Central memory CD8-positive, alpha-beta T cell (primary cell): ENCODE measurements at regions not wholly inside any gene's neighbourhood (a gene's known extent, or its start where the extent isn't known, plus 50 kb on each side); places are given as distances from the start of the nearest gene placed in this dataset.

Source experiments
- ATAC-seq: fragments of 150-1000 bp; cut with Tn5 transposase; replicated peaks from 2 replicates; pipeline ENCODE4 v1.10.0; 2022; ENCODE audit warnings: mild to moderate bottlenecking, moderate FRiP score, moderate number of reproducible peaks; ENCODE audit not compliant: poor library complexity, severe bottlenecking; ENCODE audit errors: extremely low read depth
- DNase-seq, 2 donors: peaks; one replicate each; pipeline ENCODE4 v3.0.0; 2021; ENCODE audit warnings: low spot score in 2 of 2
- H3K27ac Mint-ChIP-seq: one replicate; pipeline ENCODE4 v1.8.0; 2022; ENCODE audit warnings: low read depth, mild to moderate bottlenecking, moderate library complexity, mixed read lengths
- H3K27me3 Mint-ChIP-seq: one replicate; pipeline ENCODE4 v1.8.0; 2022; ENCODE audit warnings: mixed read lengths
- H3K36me3 Mint-ChIP-seq: one replicate; pipeline ENCODE4 v1.8.0; 2022; ENCODE audit warnings: mild to moderate bottlenecking, moderate library complexity, mixed read lengths; ENCODE audit not compliant: insufficient read depth
- H3K4me1 Mint-ChIP-seq: one replicate; pipeline ENCODE4 v1.8.0; 2022; ENCODE audit warnings: mixed read lengths
- H3K4me3 Mint-ChIP-seq: one replicate; pipeline ENCODE4 v1.8.0; 2022; ENCODE audit warnings: mild to moderate bottlenecking, moderate library complexity, mixed read lengths
- H3K9me3 Mint-ChIP-seq: one replicate; pipeline ENCODE4 v1.8.0; 2022; ENCODE audit warnings: mixed read lengths

DNA sequence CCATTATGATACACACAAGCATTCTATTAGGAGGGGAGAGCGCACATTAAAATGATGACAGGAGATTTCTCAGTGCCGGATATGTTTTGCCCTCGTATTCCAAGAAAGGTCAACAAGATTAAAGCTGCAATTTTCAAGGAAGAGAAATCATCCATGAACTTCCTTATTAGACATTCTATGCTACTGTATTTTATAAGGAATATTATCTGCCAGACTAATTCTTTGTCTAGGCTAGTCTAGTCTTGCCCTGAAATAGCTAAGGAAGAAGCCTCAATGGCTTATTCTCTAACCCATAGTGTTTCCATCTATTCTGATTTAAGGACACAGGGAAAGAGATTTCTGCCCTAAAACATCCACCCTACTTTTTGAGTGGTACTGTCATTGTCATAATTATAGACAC lies 315.4 kb downstream of the ADGRG6 start:
- DNase-seq (no peak), ATAC-seq (no peak)
- Mint-ChIP-seq H3K9me3 (no peaks in the 10 kb centered on the region), H3K27ac (no peak overlapping the region), H3K4me3 (no peak overlapping the region), H3K4me1 (no peaks in the 10 kb centered on the region), H3K27me3 (peaks cover 13% of the 10 kb centered on the region), H3K36me3 (no peaks in the 10 kb centered on the region)

DNA sequence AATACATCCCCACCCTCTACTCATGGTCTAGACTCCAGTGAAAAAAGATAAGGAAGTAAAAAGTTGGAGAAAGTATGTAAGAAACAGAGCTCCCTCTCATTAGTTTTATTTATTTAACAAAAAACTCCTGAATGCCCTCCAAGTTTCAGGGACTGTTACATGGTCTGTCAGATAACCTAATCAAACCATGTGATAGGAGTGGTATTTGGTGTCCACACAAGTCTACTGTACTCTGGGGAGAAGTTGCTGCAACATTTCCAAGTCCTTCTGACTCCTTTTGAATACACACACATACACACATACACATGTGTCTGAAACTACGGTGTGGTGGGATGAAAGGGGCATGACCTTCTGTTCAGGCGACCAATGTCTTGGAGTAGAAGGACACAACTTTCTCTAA lies 320.0 kb downstream of the ADGRG6 start:
- no peak for DNase-seq
- Mint-ChIP-seq H3K9me3 (no peaks in the 10 kb centered on the region), H3K27me3 (no peaks in the 10 kb centered on the region), H3K4me1 (peaks cover under 1% of the 10 kb centered on the region), H3K36me3 (no peaks in the 10 kb centered on the region), H3K27ac (no peak overlapping the region), H3K4me3 (no peak overlapping the region)
- ATAC-seq = no peak

DNA sequence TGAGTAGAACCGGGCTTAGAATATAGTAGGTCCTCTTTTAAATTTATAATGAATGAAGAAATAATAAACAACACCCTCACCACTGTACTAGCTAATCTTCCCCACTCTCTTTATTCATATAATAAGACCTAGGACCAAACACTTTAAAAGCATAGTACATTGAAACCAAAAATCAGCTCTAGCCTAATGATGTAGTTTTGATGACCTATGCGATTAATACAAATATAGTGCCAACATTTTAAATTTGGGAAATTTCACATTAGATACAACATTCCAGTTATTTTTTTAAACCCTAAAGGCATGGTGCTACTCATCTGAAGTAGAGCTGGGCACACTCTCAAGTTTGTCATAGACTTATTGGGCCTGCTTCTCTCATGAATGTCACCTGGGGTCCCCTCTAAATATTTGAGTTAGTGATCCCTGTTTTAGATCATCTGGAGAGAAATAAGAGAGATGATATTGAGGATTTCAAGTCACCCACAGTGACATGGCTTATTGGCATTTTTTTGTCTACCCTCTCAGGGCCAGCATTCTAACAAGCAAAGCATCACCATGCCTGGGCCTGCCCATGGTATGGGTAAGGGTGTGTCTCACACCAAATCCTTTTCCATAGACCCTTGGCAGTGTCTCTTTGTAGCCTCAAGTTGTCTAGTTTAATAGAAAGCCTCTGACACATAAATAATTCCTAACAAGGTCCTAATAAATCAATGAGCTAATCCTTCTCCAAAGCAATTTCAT lies 319.8 kb downstream of the HIVEP2 start:
- Mint-ChIP-seq H3K27ac (no peak overlapping the region), H3K9me3 (no peaks in the 10 kb centered on the region), H3K27me3 (no peaks in the 10 kb centered on the region), H3K4me3 (no peak overlapping the region), H3K4me1 (peaks cover 10% of the 10 kb centered on the region), H3K36me3 (no peaks in the 10 kb centered on the region)
- ATAC-seq (no peak), DNase-seq (no peak)

DNA sequence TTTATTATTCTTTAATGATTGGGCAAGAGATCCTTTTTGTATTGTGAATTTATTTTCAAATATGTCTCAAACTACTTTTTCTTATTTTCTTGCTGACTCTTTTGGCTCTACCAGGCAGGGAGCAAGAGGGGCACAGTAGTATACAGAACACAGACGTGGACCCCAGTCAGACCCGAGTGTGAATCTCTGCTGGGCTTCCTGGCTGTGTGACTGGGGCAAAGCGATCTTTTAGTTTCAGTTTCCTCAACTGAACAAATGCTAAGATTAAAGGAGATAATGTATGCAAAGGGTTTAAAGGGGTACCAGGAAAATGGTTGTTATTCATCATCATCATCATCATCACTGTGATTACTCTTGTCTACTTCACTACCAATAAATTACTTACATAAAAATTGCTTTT lies 317.5 kb downstream of the HIVEP2 start:
- Mint-ChIP-seq H3K27me3 (no peaks in the 10 kb centered on the region), H3K4me3 (peak overlapping the region; percentile 69), H3K9me3 (no peaks in the 10 kb centered on the region), H3K4me1 (peaks cover 16% of the 10 kb centered on the region), H3K27ac (peak overlapping the region; percentile 80), H3K36me3 (no peaks in the 10 kb centered on the region)
- ATAC-seq (no peak), DNase-seq (no peak)

DNA sequence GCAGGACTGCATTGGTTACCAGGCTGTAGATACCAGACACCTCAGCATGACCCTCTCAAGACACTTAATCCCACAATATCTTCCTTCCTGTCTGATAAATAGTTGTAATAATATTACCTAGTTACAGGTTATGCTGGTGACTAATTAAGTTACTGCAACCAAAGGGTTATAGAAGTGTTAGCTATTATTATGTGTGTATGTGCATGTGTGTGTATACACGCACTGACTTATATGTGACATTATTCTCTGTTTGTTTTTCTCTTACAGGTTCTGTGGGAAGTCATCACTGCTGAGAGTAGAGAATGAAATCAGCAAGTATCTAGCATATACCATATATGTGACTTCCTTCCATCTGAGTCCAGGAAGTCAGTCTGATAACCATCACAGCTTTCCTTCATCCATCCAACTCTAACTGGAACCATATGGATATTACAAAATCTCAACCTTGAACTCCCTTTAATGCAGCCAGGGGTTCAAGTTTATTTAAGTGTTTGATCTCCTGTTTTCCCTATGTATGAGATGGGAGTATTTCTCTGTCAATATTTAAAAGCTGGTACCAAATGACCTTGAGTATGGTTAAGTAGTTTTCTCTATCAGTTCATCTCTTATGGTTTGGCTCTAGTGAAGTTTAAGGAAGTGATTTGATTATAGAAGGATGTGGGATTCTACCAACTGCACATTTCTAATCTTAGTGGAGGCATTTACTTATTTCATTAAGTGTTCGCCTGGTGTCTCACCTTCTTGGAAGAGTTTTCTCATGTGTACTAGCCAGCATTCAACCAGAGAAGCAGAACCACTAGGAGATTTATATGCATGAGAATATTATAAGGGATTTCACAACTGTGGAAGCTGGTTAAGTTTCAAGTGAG lies 313.2 kb downstream of the HIVEP2 start:
- Mint-ChIP-seq H3K27me3 (no peaks in the 10 kb centered on the region), H3K9me3 (no peaks in the 10 kb centered on the region), H3K36me3 (no peaks in the 10 kb centered on the region), H3K4me3 (no peak overlapping the region), H3K4me1 (peaks cover 16% of the 10 kb centered on the region), H3K27ac (no peak overlapping the region)
- DNase-seq (no peak), ATAC-seq (no peak)

DNA sequence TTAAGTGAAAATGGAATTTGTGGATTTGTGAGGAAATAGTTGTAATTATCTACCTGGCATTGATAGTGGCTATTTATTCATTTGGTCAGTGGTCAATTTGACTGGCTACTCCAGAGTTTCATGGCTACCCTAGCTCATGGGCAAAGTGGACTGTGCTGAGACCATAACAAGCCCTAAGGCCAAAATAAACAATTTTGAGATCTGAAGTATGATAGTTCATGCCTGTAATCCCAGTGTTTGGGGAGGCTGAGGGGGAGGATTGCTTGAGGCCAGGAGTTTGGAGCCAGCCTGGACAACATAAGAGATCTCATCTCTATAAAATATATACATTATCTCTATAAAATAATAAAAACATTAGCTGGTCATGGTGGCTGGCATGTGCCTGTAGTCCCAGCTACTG lies 311.7 kb downstream of the HIVEP2 start:
- DNase-seq = no peak
- no peak overlapping the region for H3K27ac Mint-ChIP-seq
- peaks cover 6% of the 10 kb centered on the region for H3K4me1 Mint-ChIP-seq
- no peak for ATAC-seq
- H3K36me3 Mint-ChIP-seq = no peaks in the 10 kb centered on the region
- peaks cover 6% of the 10 kb centered on the region for H3K27me3 Mint-ChIP-seq
- H3K4me3 Mint-ChIP-seq = no peak overlapping the region
- H3K9me3 Mint-ChIP-seq = no peaks in the 10 kb centered on the region

DNA sequence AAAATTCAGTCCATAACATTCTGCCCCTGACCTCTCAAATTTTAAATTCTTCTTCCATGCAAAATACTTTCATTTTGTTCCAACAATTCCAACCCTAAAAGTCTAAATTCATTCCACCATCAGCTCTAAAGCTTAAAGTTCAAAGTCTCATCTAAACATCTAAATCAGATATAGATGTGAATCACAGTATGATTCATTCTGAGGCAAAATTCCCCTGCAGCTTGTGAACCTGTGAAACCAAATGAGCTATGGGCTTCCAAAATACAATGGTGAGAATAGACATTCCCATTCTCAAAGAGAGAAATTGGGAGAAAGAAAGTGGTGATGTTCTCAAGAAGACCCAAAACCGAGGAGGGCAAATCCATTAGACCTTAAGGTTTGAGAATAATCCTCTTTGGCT lies 309.8 kb downstream of the HIVEP2 start:
- Mint-ChIP-seq H3K9me3 (no peaks in the 10 kb centered on the region), H3K4me1 (peaks cover 6% of the 10 kb centered on the region), H3K27ac (no peak overlapping the region), H3K27me3 (peaks cover 20% of the 10 kb centered on the region), H3K36me3 (no peaks in the 10 kb centered on the region), H3K4me3 (no peak overlapping the region)
- DNase-seq (no peak), ATAC-seq (no peak)

DNA sequence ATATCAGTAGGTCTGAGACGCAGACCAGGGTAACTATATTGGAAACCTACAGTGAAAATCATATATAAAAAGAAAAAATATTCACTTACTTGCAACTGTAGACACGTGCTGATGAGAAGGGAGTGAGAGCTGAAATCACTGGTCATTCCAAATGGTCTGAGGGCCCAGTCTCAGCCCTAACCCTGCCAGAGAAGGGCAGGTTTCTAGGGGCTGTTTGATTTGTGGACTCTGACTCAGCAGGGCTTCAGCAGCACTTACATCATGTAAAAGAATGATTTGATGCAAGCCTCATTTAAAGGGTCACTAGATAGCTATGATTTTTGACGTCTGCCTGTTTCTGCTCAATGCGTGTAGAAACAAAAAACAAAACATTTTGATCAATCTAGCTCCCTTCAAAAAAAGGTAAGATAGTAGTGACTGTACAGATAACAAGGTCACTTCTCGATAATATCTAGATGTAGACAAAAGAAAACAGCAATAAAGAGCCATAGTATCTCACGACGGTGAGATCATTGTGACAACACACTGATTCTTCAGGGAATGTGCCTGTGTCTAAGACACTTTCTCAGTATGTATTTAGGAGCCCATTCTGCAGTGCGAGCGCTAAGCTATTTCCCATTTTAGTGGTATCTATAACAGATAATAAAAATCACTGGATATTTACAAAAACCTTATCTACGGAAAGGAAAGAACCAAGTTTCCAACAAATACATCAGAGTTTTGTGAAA lies 307.2 kb downstream of the HIVEP2 start:
- Mint-ChIP-seq H3K9me3 (no peaks in the 10 kb centered on the region), H3K4me1 (no peaks in the 10 kb centered on the region), H3K36me3 (no peaks in the 10 kb centered on the region), H3K27me3 (peaks cover 20% of the 10 kb centered on the region), H3K4me3 (no peak overlapping the region), H3K27ac (no peak overlapping the region)
- no peak for DNase-seq
- ATAC-seq = no peak

DNA sequence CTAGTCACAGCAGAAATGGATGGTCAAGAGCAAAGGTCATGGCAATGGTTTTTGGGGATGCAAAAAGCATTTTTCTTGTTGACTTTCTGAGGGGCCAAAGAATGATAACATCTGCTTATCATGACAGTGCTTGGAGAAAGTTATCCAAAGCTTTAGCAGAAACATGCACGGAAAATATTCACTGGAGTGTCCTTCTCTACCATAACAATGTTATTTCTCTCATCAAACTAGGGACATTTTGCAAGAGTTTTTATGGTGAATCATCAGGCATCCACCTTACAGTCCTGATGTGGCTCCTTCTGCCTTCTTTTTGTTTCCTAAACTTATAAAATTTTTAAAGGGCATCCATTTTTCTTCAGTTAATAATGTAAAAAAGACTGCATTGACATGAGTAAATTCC lies 302.3 kb downstream of the HIVEP2 start:
- H3K9me3 Mint-ChIP-seq = no peaks in the 10 kb centered on the region
- H3K27me3 Mint-ChIP-seq = peaks cover 57% of the 10 kb centered on the region
- no peaks in the 10 kb centered on the region for H3K36me3 Mint-ChIP-seq
- no peak overlapping the region for H3K27ac Mint-ChIP-seq
- no peak for ATAC-seq
- no peak overlapping the region for H3K4me3 Mint-ChIP-seq
- no peak for DNase-seq
- no peaks in the 10 kb centered on the region for H3K4me1 Mint-ChIP-seq

DNA sequence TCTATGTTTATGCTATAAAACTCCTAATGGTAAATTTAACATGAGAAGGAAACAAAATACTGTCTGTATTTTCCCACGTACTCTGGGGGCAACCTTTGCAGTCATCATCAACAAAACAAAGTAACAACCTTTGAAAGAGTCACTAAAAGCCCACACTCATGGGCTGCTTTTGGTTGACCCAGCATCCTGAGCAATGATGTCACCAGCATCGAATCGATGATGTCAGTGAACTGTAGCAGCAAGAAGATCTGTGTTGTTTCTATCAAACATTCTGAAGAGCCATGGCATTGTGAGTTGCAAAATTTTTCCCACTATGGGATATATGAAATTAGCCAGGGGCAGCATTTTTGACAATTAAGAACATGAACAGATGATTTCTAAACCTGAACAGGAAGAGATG lies 300.1 kb downstream of the HIVEP2 start:
- no peak overlapping the region for H3K27ac Mint-ChIP-seq
- no peaks in the 10 kb centered on the region for H3K36me3 Mint-ChIP-seq
- ATAC-seq = no peak
- H3K27me3 Mint-ChIP-seq = peaks cover 53% of the 10 kb centered on the region
- no peaks in the 10 kb centered on the region for H3K4me1 Mint-ChIP-seq
- no peak overlapping the region for H3K4me3 Mint-ChIP-seq
- no peaks in the 10 kb centered on the region for H3K9me3 Mint-ChIP-seq
- no peak for DNase-seq

DNA sequence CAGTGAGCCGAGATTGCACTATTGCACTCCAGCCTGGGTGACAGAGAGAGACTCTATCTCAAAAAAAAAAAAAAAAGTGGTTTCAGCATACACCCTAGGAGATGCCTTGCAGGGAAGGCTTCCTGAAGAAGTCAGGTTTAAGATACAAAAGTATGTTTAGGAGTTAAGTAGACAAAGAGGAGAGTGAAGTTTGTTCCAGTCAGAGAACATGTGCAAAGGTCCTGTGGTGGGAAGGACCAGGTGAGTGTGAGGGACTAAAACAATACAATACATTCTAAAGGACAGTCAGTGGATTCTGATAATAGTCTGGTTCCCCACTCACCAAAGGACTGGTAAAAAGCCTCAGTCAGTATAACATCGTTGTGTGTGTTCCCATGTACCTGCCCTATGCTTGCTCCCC lies 299.3 kb downstream of the HIVEP2 start:
- H3K27ac Mint-ChIP-seq = no peak overlapping the region
- ATAC-seq = no peak
- H3K4me3 Mint-ChIP-seq = no peak overlapping the region
- no peak for DNase-seq
- peaks cover 56% of the 10 kb centered on the region for H3K27me3 Mint-ChIP-seq
- H3K36me3 Mint-ChIP-seq = no peaks in the 10 kb centered on the region
- no peaks in the 10 kb centered on the region for H3K9me3 Mint-ChIP-seq
- no peaks in the 10 kb centered on the region for H3K4me1 Mint-ChIP-seq

DNA sequence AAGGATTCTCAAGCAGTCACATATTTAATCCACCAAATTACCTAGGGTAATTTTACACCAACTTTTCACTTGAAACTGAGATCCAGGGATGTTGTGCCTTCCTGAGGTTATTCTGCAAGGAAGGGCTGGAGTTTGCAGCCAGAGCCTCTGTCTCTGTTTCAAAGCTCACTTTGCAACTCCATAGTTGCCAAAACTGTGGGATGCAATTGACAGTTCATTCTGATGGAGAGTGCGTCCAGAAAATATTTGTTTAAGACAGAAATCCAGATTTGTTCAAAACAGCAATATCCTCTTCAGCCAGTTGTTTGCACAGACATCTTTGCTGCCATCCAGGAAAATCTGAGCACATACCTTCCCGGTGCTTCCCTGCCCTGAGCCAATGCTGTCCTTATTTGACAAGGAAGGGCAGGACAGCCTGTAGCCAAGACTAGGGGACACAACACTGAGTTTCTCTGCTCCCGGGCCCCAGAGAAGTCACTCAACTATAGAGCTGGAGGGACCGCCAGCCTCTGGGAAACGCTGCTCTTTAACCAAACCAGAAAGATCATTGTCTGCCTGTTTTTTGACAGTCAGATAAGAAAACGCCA lies 297.4 kb downstream of the HIVEP2 start:
- DNase-seq (no peak), ATAC-seq (no peak)
- H3K4me3 Mint-ChIP-seq = no peak overlapping the region
- H3K4me1 Mint-ChIP-seq = no peaks in the 10 kb centered on the region
- peaks cover 56% of the 10 kb centered on the region for H3K27me3 Mint-ChIP-seq
- no peaks in the 10 kb centered on the region for H3K36me3 Mint-ChIP-seq
- no peaks in the 10 kb centered on the region for H3K9me3 Mint-ChIP-seq
- H3K27ac Mint-ChIP-seq = no peak overlapping the region
